GM21528 (cell line): ENCODE measurements at regions not wholly inside any gene's neighbourhood (a gene's known extent, or its start where the extent isn't known, plus 50 kb on each side); places are given as distances from the start of the nearest gene placed in this dataset.

Experiments used
- ATAC-seq: cut with Tn5 transposase; IDR thresholded peaks from one replicate; pipeline ENCODE4 v1.9.1; 2021; ENCODE audit warnings: mild to moderate bottlenecking, moderate library complexity; ENCODE audit not compliant: unreplicated experiment, low FRiP score

- no peak for ATAC-seq
Observed at GRCh38 chr1:232390590-232390989, 239.3 kb downstream of the SIPA1L2 start.

- no peak for ATAC-seq
Observed at GRCh38 chr1:232389744-232390143, 240.2 kb downstream of the SIPA1L2 start.

- no peak for ATAC-seq
Observed at GRCh38 chr1:232388363-232388762, 241.6 kb downstream of the SIPA1L2 start.

DNA sequence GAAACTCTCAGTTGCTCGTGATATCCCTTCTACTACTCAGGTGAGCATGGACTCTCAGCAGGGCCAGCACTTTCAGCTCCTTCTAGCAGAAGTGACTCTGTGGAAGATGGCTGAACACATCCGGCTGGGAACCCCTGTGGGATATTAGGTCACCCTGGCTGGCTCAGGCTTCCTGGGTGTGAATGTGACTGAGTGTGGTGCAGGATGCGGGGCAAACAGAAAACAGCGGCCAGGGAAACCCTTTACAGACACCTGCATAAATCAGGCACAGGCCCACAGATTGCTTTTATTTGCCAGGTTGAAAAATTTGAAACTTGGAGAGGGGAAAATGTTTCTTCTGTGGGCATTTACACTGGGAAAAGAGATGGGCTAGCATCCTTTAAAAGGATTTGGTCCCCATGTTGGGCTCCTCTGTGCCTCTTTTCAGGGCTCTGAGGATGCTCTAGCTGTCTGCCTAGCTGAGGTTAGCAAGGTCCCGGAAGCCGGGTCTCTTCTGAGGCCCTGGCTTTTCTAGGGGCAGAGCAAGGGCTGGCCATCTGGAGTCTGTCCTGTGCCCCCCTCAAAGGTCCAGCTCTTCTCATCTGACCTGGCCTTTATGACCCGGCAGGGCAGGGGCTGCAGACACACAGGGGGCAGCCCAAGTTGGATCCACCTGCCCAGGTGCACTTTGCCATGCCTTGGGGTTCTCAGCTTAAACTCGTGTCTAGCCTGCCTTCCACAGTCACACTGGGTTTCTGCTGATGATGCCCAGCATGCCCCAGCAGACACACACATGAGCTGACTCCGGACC, 243.0 kb downstream of the SIPA1L2 start:
- no peak for ATAC-seq

DNA sequence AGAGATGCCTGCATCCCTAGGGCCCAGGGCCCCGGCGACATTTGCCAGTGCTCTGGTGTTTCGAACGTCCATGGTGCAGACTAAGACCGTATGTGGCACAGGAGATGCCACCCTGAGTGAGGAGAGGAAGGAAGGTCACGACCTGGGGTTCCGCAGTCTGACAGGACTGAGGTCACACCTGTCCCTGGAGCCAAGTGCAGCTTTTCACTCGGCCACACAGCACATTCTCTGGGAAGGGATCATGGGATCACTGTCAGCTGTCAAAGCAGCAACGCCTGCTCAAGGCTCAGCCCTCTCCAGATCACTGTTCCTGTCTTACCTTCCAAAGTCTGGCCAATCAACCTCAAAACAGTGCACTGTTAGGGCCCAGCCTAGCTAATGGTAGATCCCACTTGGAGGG, 243.6 kb downstream of the SIPA1L2 start:
- ATAC-seq: no peak

DNA sequence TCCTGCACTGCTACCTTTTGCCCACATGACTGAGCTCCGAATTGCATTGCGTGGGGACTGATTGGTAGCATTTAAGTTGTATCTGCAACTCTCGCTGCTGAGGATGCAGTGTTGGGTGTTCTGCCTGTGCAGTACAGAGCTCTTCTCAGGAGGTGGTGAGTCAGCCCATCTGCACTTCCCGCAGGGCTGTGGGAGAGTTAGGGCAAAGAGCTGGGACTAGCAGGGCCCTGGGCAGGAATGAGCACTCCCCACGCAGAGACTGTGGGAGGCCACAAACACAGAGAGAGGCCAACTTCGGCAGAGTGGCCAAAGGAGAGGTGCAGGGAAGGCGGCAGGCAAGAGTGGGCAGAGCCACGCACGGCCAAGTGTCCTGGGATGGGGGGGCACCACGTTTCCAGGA, 244.7 kb downstream of the SIPA1L2 start:
- no peak for ATAC-seq

DNA sequence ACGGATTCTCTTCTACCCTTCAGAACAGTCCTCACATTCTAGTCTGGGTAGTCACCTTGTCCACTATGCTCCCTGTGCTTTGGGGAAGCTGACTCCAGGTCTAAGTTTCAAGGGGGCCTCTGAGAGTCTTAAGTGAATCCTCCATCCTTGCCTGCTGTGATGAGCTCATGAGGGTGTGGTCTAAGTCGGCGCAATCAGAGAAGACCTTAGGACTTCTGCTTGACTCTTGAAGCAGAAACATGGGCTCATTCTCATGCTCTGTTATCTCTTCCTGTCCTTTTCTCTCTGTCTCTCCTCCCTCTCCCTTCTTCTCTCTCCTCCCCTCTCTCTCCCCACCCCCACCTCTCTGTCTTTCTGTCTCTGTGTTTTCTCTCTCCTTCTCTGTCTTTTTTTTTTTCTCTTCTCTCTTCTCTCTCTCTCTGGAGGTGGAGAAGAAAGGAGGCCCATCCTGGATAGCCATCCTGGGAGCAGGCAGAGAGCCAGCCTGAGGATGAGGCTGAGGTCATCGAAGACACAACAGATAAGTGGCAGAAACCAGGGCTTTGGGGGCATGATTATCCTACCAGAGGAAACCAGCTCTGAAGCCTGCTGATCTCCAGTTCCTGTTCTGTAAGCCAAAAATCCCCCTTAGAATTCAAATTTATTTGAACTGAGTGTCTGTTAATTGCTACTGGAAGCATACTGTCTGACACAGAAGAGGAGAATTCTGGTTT, 245.6 kb downstream of the SIPA1L2 start:
- no peak for ATAC-seq

DNA sequence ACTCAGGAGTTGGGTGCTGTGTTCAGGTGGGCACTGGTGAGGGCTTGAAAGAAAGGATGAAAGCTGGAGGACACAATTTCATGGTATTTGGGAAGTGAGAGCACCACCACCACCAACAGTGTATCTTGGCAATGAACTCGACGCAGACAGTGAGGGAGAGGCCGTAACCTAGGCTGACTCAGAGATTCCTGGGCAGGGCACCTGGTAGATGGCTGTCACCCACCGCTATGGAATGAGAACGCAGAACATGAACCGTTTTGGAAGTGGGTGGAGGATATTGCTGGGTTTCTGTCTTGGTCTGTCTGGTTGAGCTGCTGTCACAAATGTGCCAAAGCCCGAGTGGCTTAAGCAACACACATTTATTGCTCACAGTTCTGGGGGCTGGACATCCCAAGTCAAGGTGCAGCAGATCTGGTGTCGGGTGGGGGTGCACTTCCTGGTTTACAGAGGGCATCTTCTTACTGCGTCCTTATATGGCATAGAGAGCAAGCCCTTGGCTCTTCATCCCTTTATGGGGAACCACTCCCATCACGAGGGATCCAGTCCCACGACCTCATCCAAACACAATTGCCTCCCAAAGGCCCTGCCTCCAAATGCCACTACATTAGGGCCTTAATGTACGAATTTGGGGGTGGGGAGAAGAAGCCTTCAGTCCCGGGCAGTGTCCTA, 246.3 kb downstream of the SIPA1L2 start:
- ATAC-seq: no peak

DNA sequence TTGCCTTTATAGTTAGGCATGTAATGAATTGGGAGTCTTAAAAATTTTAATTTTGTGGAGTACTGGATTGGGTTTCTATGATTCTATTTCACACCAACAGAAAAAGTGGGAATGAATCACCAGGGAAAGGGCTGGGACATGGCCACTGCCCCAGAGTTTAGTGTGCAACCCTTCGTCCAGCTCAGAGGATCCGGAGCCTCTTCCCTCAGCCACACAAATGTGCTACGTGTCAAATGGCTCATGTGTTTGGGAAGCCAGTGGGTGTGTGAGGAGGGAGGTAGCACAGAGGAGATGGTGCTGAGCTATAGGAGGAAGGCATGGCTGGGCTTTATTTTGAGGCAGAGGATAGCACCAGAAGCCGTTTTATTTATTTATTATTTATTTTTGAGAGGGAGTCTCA, 247.3 kb downstream of the SIPA1L2 start:
- no peak for ATAC-seq

GRCh38 chr1:232381394-232382100, 248.4 kb downstream of the SIPA1L2 start:
- no peak for ATAC-seq

- no peak for ATAC-seq
Observed at GRCh38 chr1:232380596-232380995, 249.3 kb downstream of the SIPA1L2 start.

GRCh38 chr1:232380131-232380530, 249.8 kb downstream of the SIPA1L2 start:
- ATAC-seq: no peak

- no peak for ATAC-seq
Observed at GRCh38 chr1:232379063-232379434, 250.9 kb downstream of the SIPA1L2 start.

- no peak for ATAC-seq
Observed at GRCh38 chr1:232378266-232379062, 251.5 kb downstream of the SIPA1L2 start.

DNA sequence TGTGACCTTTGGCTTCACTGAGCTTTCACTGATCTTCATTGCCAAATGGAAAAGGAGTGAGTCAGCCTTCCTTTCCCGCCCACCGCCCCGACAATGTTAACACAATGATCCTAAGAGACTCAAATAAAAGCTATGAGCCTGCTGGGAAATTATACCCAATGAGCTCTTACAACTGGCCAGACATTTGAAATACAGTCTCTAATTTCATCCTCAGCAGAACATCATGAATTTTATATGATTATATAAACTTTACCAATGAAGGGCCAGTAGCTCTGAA, 252.5 kb downstream of the SIPA1L2 start:
- no peak for ATAC-seq

DNA sequence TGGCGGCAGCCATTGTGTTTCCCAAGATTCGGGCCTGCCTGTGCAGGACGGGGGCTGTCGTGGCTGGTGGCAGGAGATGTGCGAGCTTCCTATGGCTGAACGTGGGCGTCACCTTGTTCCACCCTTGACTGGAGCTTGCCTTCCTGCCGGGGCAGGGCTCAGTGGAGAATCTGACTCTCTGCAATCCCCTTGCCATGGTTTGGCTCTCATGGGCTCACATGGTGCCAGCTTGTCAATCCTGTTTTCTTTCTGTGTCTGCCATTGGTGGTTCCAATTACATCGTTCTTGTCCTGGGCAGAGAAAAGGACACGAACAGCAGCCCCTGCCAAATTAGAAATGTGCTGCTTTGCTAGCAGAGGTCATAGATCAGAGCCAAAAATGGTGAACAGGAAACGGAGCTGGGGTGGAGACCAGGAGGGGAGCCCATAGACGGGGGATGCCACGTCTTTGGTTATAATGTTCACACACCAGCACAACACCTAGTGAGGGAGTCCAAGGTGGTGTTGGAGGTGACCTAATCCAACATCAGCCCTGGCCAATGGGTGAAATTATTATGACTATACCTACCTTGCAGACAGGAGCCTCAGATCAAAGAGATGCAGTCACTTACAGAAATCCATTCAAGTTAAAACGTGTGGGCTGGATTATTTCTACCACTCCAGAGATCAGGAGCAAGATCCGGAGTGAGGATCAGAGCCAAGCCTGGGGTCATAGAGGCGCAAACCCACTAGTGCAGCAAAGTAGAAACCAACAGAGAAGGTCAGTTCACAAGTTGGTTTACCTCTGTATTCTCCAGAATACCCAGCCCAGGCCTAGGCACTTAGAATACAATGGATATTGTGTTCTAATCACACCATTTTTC, 253.1 kb downstream of the SIPA1L2 start:
- no peak for ATAC-seq

- ATAC-seq: no peak
Observed at GRCh38 chr1:232372841-232373440, 257.0 kb downstream of the SIPA1L2 start.

DNA sequence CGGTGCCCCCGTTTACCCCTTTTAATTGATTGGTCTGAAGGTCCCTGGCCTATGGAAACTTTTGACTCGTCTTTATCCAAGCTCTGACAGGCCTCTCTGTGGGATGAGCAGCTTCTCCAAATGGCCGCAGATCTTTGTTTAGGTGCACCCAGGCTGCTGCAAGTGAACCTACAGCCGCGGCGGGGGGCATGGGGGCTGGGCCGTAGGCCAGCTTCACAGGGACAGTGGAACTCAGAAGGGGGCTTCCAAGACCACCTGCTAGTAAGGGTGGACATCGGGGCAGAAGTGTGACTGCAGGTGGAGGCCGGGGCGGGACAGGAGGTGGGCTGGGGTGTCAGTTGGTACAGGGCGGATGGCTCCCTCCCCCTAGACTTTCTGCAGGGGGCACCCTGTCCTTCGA, 257.5 kb downstream of the SIPA1L2 start:
- no peak for ATAC-seq
